HuH-7.5 (cell line): ENCODE measurements at regions not wholly inside any gene's neighbourhood (a gene's known extent, or its start where the extent isn't known, plus 50 kb on each side); places are given as distances from the start of the nearest gene placed in this dataset.
"Not testable (repeated sequence)": the region's sequence is repeated elsewhere in the genome, so short reads cannot be mapped to it uniquely, and the experiment has no call there.

Source experiments
- DNase-seq: peaks from one replicate; pipeline ENCODE4 v3.0.0; 2011; ENCODE audit warnings: low spot score

DNA sequence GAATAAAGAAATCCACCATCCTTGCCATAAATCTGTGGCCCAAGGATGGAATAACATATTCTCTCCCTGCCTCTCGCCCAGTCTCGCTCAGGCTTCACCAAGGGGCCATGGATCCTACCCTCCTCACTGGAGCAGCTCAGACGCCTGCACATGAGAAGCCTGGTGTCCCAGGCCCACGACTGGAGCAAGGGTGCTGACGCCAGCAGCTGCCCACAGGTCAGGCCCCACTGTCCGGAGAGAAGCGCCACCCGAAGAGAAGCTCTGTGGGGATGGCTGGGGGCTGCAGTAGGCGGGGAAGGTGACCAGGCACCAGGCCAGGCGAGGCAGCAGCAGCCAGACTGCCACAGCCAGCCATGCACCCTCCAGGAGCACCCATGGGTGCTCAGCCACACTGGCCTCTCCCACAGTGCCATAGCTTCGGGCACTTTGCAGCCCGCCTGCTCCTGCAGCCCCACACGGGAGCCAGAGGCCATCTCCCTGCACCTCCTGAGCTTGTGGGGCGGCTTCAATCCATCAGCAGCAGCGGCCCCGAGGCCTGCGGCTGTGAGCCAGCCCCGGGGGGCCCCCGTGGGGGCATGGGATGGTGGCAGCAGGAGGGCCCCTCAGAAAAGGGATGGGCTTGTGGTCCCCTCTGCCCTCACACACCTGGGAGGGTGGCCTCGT lies 286.2 kb upstream of the SGK1 start:
- no peak for DNase-seq

DNA sequence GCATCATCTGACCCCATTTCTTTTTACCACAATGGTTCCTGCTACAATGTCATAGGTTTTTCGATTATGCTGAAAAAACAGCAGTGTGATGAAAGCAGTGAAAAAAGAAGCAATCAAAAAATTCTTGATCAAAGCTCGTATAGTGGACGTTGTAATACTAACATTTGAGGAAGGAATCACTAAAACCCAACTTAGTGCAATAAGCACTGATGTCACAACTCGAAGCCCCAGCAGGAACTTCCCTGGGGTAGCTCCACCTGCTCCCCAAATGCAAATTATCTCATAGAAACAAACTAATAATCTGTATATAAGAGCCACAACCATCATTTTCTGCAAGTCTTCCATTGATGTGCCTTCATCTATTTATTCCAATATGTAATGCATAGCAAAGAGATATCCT lies 285.6 kb upstream of the SGK1 start:
- DNase-seq: no peak

DNA sequence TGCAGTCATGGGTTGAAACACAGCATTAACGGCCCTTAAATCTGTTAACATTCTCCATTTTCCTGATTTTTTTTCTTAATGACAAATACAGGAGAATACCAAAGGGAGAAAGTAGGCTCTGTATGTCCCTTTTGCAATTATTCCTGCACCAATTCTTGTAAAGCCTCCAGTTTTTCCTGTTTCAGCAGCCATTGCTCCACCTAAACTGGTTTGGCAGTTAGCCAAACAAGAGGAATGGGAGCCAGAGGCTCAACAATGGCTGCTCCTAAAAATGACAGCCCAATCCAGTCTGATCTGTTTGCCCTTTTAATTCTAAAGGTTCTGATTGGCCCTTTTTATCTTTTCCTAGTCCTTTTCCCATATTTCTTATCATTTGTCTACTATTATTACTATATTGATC lies 284.2 kb upstream of the SGK1 start:
- no peak for DNase-seq

DNA sequence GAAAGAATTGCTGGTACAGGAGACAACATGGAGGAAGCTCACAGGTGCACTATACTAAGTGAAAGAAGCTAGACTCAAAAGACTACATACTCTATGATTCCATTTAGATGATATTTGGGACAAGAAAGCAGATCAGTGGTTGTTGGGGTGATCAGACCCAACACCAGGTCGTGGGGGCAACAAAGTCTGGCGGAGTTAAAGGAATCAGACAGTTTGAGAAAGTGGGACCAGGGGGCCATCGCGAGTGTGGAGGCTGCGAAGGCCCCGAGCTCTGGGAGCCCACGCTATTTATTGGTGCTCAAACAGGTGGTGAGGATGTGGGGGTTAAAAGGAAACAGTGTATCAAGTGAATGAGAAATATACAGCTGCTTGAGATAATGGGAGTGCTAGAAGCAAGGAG lies 282.8 kb upstream of the SGK1 start:
- DNase-seq: no peak

DNA sequence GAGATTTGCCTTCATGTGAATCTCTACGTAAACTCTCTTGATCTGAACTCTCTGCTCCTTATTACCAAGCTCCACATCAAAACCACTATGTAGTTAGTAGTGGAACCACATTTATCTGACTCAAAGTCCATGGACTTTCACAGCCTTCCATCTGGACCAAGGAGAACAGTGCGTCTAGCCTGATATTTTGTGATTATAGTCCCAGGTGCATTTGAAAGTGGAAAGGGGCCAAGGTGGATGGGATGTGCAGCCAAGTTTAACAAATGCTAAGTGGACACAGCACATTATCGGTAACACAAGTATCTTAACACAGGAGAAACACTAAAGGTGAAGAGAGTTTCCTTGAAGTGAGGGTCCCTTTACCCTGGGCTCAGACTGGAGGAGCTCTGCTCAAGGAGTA lies 281.2 kb upstream of the SGK1 start:
- DNase-seq: no peak

DNA sequence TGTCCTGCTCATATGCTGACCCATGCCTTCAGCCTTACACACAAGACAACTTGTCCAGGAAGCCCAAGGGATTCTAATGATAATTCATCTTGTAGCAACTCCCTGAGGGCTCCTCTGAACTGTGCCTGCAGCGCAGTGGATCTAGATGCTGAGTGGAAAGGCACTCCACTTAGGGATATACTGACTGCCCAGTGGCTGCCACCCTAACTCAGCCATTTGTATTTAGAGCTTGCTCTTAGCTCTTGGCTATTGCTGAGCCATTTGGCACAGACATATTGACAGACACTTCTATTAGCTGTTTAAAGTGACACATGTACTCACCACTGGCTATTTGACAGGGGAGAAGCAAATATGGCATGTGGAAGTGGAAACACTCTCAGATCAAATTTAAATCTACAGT lies 278.3 kb upstream of the SGK1 start:
- no peak for DNase-seq

DNA sequence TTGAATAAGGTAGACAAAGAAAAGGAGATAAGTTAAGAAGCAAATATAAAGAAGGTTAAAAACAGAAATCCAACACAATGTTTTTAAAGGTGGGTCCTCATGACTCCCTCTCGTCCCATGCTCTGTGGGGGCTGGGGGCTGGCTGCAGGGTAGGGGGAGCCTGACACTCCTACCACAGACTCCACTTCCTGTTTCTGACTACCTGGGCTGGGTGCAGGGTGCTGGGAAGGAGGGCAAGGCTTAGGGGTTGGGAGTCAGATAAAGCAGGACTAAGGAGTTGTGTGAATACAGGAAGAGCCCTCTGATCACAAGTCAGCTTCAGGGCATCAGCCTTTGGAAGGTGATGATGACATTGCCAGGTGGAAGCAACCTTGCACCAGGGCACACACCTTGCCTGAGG lies 277.0 kb upstream of the SGK1 start:
- DNase-seq: no peak

DNA sequence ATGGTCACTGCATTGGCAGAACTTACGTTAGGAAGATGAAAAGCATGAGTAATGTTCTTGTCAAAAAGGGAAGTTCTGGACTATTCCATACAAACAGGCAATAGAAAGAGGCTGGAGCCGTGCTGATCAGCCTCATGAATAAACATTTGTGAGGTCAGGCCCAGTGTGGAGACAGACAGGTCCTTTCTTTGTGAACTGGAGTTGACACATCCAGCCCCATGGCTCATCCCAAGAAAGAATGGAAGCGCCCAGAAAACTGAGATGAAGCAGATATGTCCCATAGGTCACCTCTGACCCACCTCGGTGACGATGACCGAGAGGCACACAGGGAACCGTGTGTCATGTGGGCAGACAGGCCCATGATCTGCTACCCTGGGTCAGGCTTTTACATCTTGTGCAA lies 276.0 kb upstream of the SGK1 start:
- DNase-seq: no peak

DNA sequence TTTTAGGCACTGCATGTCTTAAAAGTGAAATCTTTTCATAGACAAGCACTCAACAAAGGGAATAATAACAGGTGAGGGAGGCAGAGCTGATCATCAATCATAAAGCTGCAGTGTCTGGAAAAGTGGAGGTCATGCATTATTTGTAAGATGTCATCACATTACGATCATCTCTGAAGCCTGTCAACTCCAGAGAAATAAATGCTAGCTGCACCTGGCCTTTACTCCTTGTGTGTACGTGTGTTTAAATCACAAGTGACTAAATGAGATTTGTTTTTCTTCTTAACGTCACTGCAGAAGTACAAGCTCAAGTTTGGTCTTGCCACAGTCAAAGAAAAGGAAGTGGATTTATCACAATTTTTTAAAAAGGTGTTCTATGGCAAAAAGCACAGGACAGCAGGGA lies 275.5 kb upstream of the SGK1 start:
- no peak for DNase-seq

DNA sequence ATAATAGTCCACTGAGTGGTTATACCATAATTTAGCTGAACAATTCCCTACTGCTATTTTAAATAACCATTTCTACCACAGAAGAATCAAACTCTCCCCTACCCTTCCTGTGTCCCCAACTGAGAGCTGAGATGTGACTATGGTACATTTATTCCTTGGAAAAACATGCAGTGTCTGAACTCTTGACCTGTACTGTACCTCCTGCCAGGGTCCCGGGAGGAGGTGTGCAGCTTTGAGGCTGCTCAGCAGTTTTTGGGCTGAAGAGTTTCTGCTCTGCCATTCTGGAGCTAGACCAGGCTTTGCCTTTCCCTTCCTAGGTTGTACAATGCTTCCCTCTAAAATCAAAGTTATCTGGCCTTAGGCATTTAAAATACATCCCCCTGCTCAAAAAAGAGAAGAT lies 275.1 kb upstream of the SGK1 start:
- DNase-seq: no peak

DNA sequence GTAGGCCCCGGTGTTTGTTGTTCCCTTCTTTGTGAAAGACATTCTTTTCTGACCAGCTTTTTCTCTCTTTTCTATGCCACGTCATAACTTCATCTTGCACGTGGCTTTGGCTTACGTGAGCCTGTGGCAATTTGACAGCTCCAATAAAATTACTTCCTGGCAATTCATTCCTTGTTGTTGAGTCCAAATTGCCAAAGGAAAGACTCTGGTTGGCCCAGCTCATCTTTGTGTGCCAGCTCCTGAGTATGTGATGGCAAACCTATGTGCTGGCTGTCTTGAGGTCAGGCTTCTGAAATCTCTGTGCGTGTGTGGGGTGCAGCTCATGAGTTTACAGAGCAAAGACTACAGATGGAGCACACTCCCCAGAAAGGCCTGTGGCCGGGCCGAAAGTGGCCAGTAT lies 272.5 kb upstream of the SGK1 start:
- DNase-seq: no peak

DNA sequence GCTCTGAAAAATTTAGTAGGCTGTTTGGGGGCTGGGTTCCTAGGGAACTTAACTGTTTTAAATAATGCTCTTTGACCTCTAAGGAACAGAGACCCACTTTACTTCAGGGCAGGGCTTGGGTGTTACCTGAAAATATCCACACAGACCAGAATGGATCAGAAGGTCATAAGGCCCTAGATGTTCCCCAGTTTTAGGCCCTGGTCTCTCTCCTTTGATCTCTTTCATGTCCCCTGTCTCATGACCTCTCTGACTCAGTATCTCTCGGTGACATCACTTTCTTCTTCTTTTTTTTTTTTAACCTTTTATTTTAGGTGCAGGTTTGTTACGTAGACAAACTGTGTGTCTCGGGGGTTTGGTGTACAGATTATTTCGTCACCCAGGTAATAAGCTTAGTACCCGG lies 272.1 kb upstream of the SGK1 start:
- no peak for DNase-seq

DNA sequence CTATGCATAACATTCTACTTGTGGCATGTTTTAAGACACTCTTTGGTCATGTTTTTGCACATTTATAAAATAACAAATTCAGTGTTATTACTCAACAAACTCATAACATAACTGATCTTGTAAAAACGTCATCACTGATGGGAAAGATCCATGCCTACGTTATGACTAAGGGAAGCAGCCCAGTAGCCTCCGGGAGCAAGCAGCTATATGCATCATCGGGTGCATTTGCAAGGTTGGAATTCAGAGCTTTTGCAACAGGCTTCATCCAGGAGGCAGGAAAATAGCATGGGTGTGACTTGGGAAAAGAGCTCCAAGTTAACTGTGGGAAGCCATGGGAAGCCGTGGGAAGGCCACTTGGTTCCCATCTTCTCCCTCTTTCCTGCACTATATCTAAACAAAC lies 271.6 kb upstream of the SGK1 start:
- DNase-seq: no peak

DNA sequence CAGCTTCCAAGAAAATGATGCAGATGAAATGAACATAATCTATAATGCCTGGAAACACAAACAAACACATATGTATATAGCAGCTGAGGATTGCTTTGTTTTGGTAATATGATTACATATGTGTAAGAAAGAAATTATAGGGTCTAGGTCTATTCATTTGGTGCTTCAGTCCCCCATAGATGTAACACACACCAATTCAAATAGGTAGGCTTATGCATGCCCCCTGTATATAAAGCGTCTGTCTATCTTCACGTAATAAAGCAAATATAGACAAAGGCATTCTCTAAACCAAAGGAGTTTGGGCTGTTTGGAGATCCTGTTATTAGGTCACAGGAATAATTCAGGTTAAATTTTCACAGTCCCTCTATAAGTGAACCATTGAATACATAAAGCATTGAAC lies 270.4 kb upstream of the SGK1 start:
- DNase-seq: no peak

DNA sequence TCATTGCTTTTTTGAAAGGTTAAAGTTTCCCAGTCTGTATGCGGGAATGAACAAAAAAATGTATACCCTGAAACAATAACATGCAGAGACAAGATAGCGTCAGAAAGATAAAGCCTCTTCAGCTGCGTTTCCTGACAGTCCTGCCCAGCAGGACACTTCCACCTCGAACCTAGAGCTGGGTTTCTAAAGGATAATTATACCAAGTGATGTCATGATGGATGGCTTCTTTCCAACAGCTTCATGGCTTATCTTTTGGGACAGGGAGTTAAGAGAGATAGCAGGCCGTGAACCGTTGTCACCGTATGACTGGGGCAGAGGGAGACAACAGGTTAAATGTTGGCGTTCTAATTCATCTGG lies 267.6 kb upstream of the SGK1 start:
- DNase-seq: no peak

DNA sequence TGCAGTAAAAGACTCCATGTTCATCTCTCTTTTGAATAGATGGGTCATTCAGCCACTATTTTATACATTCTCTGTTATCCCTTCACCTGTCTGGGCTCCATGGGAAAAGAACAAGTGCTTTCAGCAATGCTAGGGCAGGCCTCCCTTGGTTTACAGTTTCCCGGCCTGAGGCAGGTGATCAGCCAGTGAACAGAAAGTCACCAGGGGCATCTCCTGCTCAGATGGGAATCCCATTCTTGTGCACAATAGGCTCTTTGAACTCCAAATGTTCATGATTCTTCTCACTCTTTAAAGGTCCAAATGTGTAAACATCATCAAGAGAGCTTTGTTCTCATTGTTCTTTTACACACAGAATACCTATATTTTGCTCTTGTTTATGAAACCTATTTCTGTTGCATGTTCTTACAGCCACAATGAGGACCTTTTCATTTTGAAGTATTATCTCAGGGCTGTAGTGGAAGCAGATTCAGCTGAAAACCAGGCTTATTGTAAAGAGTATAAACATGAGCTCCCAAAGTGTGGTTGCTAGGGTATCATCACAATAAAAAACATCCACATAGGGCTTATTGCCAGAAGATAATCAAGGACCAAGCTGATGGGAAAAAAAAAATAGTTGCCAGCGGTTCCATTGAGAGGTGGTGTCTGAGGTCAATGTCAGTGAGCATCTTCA lies 267.1 kb upstream of the SGK1 start:
- DNase-seq: no peak

DNA sequence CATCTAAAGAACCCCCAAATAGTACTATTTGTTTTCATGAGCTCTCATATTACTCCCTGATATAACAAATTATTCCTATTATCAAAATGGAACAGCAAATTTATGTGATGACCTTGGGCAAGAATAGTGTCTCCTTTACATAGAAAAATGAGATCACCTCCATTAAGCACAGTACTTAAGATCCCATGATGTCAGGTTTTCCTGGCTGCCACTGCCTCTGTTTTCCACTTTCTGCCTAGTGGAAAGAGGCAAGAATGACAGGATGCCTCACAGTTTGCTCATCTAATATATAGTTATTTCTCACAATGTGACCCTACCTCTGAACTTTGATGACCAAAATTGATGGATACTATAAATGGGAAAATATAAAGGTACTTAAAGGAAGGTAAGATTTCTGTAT lies 260.1 kb upstream of the SGK1 start:
- no peak for DNase-seq

DNA sequence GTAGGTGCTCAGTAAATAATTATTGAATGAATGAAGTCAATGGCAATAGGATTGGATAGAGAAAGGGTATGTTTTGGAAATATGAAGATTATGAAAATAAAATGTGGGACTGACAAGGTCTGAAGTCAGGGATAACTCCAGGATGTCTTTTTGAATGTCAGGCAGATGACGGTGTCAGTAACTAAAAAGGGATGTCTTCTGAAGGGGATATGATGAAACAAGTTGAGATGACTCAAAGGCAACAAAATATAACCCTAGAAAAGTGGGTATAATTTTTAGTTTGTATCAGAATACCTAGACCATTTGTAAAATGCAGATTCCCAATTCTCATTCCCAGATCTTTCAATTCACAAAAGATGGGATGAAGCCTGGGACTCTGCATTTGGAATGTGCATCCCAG lies 257.3 kb upstream of the SGK1 start:
- no peak for DNase-seq

DNA sequence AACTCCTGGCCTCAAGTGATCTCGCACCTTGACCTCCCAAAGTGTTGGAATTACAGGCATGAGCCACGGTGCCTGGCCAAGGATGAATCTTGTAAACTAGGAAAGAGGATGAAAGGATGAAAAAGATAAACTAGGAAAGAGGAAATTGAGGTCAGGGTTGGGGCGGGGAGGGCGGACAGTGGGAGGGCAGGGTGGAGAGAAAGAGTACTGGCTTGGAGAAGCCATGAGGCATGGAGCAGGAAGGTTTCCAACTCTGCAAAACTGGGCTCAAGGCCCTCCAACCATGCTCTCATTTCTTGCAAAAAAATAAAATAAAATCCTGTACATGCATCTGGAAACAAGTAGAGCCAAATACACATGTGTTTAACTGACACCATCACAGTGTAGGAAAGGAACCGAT lies 256.6 kb upstream of the SGK1 start:
- DNase-seq: no peak

DNA sequence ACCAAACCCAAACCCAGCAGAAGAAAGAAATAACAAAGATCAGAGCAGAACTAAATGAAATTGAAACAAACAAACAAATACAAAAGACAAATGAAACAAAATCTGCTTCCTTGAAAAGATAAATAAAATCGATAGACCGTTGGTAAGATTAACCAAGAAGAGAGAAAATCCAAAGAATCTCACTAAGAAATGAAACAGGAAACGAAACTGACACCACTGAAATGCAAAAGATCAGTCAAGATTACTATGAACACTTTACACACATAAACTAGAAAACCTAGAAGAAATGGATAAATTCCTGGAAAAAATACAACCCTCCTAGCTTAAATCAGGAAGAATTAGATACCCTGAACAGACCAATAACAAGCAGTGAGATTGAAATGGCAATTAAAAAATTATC lies 252.1 kb upstream of the SGK1 start:
- not testable (repeated sequence) for DNase-seq

DNA sequence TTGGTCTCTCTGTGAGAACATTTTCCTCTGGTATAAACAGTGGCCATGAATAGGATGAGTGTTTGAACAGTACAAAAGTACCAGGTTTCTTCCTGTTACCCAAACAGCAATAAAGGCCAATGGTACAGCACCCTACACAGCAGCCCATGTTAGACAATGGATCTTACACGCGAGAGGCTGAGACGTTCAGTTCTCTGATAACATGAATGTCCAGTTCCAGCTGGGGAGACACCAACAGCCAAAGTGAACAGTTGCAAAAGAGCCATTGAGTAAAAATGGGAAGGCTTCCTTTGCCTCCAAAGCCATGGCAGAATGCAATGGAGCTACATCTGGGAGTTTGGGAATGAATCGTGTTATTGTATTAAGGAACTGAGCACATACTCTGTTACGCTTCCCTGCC lies 246.8 kb upstream of the SGK1 start:
- DNase-seq: no peak

DNA sequence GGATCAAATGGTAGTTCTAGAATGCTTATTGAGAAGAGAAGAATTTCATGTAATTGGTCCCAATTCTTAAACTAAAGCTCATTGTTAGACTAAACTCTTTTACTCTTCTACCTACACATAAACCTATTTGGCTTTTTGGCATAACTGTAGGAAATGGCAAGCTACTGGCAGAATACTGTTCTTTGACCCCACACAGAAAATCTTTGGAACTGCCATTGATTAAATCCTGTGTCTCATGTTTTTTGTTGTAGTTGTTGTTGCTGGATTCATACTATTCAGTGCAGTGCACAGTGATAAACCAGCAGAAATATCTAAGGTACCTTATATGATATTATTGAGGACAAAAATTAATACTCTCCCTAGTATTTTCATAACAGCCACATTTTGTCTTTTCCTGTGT lies 242.1 kb upstream of the SGK1 start:
- no peak for DNase-seq

DNA sequence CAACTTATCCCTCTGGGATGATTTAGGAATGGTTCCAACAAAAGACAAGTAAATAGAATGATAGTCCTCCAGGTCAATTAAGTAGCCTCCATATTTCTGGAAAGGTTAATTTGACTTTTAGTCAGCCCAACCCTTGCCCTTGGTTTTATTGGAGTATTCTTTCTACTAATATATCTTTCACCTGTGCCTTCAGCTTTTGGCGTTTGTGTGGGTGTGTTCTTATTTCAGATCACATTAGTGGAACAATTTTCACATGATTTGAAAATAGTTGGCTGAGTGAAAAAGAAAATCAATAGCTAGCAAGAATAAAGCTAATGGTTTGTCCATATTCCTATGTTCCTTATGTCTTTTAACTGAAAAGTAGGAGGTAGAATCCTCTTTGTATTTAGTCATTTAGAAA lies 239.6 kb upstream of the SGK1 start:
- DNase-seq: no peak

DNA sequence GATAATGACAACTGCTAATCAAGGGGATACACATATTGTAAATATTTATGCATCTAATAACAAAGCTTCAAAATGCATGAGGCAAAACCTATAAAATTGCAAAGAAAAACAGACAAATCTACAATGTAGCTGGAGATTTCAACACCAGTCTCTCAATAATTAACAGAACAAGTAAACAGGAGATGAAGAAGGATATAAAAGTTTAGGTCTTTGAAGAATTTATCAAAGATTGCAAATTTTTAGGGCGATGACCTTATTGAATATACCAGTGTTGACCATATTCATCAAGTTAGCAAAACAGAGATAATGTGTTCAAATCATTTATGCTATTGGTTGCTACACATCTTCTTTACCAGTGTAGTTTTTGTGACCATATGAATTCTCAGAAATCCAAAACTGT lies 237.8 kb upstream of the SGK1 start:
- no peak for DNase-seq

DNA sequence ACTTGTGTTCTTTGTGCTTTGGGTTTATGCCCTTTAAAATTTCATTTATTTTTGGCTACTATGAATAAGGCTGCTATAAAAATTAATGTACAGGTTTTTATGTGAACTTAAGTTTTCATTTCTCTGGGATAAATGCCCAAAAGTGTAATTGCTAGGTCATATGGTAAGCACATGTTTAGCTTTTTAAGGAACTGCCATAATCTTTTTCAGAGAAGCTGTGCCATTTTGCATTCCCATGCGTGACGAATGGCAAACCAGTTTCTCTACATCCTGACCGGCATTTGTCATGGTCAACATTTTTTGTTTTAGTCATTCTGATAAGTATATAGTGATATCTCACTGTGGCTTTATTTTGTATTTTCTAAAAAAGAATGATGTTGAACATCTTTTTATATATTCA lies 236.0 kb upstream of the SGK1 start:
- DNase-seq: no peak
